ENCODE measurements at regions not wholly inside any gene's neighbourhood (a gene's known extent, or its start where the extent isn't known, plus 50 kb on each side); places are given as distances from the start of the nearest gene placed in this dataset.

DNA sequence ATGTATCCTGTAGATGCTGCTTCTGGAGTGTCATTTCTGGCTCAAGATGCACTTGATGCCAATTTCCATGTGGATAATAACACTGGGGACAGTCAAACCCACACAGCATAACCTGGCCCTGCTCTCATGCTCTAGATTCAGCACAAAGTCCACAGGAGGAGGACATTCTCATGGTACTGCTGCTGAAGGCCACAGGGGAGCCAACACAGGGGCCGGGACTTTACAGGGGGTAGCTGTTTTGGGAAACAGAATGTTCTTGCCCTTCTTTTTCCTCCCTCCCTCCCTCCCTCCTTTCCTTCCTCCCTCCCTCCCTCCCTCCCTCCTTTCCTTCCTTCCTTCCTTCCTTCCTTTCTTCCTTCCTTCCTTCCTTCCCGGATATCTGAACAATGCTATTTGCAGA, 477.4 kb downstream of the PDCD6IP start:
- TF ChIP-seq EZH2 (IDR thresholded peaks at IDR 0.05; ENCODE audit: low read depth, unreplicated experiment) (no peak), ZNF331 (CRISPR knock-in tag; IDR thresholded peaks at IDR 0.05; ENCODE audit: low read depth) (no peak), ZNF114 (CRISPR knock-in tag; IDR thresholded peaks at IDR 0.05) (no peak), POLR2AphosphoS5 (IDR thresholded peaks at IDR 0.05; ENCODE audit: low read depth) (no peak), NANOG (IDR thresholded peaks at IDR 0.05; ENCODE audit: borderline replicate concordance) (no peak), JUNB (IDR thresholded peaks at IDR 0.05; ENCODE audit: unreplicated experiment) (no peak), EZH2phosphoT487 (IDR thresholded peaks at IDR 0.05; ENCODE audit: unreplicated experiment) (no peak), CREB1 (CRISPR knock-in tag; IDR thresholded peaks at IDR 0.05; ENCODE audit: low read depth) (no peak), STAT1 (IDR thresholded peaks at IDR 0.05; ENCODE audit: unreplicated experiment) (no peak)
- TF ChIP-seq, protein P1, sequence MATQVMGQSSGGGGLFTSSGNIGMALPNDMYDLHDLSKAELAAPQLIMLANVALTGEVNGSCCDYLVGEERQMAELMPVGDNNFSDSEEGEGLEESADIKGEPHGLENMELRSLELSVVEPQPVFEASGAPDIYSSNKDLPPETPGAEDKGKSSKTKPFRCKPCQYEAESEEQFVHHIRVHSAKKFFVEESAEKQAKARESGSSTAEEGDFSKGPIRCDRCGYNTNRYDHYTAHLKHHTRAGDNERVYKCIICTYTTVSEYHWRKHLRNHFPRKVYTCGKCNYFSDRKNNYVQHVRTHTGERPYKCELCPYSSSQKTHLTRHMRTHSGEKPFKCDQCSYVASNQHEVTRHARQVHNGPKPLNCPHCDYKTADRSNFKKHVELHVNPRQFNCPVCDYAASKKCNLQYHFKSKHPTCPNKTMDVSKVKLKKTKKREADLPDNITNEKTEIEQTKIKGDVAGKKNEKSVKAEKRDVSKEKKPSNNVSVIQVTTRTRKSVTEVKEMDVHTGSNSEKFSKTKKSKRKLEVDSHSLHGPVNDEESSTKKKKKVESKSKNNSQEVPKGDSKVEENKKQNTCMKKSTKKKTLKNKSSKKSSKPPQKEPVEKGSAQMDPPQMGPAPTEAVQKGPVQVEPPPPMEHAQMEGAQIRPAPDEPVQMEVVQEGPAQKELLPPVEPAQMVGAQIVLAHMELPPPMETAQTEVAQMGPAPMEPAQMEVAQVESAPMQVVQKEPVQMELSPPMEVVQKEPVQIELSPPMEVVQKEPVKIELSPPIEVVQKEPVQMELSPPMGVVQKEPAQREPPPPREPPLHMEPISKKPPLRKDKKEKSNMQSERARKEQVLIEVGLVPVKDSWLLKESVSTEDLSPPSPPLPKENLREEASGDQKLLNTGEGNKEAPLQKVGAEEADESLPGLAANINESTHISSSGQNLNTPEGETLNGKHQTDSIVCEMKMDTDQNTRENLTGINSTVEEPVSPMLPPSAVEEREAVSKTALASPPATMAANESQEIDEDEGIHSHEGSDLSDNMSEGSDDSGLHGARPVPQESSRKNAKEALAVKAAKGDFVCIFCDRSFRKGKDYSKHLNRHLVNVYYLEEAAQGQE (IDR thresholded peaks at IDR 0.05; ENCODE audit: unreplicated experiment), result no peak
- TF ChIP-seq, protein P2, sequence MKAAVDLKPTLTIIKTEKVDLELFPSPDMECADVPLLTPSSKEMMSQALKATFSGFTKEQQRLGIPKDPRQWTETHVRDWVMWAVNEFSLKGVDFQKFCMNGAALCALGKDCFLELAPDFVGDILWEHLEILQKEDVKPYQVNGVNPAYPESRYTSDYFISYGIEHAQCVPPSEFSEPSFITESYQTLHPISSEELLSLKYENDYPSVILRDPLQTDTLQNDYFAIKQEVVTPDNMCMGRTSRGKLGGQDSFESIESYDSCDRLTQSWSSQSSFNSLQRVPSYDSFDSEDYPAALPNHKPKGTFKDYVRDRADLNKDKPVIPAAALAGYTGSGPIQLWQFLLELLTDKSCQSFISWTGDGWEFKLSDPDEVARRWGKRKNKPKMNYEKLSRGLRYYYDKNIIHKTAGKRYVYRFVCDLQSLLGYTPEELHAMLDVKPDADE (IDR thresholded peaks at IDR 0.05), result no peak
- TF ChIP-seq, protein P3, sequence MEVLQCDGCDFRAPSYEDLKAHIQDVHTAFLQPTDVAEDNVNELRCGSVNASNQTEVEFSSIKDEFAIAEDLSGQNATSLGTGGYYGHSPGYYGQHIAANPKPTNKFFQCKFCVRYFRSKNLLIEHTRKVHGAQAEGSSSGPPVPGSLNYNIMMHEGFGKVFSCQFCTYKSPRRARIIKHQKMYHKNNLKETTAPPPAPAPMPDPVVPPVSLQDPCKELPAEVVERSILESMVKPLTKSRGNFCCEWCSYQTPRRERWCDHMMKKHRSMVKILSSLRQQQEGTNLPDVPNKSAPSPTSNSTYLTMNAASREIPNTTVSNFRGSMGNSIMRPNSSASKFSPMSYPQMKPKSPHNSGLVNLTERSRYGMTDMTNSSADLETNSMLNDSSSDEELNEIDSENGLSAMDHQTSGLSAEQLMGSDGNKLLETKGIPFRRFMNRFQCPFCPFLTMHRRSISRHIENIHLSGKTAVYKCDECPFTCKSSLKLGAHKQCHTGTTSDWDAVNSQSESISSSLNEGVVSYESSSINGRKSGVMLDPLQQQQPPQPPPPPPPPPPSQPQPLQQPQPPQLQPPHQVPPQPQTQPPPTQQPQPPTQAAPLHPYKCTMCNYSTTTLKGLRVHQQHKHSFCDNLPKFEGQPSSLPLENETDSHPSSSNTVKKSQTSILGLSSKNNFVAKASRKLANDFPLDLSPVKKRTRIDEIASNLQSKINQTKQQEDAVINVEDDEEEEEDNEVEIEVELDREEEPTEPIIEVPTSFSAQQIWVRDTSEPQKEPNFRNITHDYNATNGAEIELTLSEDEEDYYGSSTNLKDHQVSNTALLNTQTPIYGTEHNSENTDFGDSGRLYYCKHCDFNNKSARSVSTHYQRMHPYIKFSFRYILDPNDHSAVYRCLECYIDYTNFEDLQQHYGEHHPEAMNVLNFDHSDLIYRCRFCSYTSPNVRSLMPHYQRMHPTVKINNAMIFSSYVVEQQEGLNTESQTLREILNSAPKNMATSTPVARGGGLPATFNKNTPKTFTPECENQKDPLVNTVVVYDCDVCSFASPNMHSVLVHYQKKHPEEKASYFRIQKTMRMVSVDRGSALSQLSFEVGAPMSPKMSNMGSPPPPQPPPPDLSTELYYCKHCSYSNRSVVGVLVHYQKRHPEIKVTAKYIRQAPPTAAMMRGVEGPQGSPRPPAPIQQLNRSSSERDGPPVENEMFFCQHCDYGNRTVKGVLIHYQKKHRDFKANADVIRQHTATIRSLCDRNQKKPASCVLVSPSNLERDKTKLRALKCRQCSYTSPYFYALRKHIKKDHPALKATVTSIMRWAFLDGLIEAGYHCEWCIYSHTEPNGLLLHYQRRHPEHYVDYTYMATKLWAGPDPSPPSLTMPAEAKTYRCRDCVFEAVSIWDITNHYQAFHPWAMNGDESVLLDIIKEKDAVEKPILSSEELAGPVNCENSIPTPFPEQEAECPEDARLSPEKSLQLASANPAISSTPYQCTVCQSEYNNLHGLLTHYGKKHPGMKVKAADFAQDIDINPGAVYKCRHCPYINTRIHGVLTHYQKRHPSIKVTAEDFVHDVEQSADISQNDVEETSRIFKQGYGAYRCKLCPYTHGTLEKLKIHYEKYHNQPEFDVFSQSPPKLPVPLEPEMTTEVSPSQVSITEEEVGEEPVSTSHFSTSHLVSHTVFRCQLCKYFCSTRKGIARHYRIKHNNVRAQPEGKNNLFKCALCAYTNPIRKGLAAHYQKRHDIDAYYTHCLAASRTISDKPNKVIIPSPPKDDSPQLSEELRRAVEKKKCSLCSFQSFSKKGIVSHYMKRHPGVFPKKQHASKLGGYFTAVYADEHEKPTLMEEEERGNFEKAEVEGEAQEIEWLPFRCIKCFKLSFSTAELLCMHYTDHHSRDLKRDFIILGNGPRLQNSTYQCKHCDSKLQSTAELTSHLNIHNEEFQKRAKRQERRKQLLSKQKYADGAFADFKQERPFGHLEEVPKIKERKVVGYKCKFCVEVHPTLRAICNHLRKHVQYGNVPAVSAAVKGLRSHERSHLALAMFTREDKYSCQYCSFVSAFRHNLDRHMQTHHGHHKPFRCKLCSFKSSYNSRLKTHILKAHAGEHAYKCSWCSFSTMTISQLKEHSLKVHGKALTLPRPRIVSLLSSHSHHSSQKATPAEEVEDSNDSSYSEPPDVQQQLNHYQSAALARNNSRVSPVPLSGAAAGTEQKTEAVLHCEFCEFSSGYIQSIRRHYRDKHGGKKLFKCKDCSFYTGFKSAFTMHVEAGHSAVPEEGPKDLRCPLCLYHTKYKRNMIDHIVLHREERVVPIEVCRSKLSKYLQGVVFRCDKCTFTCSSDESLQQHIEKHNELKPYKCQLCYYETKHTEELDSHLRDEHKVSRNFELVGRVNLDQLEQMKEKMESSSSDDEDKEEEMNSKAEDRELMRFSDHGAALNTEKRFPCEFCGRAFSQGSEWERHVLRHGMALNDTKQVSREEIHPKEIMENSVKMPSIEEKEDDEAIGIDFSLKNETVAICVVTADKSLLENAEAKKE (CRISPR knock-in tag; IDR thresholded peaks at IDR 0.05), result no peak
- TF ChIP-seq, protein P4, sequence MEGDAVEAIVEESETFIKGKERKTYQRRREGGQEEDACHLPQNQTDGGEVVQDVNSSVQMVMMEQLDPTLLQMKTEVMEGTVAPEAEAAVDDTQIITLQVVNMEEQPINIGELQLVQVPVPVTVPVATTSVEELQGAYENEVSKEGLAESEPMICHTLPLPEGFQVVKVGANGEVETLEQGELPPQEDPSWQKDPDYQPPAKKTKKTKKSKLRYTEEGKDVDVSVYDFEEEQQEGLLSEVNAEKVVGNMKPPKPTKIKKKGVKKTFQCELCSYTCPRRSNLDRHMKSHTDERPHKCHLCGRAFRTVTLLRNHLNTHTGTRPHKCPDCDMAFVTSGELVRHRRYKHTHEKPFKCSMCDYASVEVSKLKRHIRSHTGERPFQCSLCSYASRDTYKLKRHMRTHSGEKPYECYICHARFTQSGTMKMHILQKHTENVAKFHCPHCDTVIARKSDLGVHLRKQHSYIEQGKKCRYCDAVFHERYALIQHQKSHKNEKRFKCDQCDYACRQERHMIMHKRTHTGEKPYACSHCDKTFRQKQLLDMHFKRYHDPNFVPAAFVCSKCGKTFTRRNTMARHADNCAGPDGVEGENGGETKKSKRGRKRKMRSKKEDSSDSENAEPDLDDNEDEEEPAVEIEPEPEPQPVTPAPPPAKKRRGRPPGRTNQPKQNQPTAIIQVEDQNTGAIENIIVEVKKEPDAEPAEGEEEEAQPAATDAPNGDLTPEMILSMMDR (conservative IDR thresholded peaks at IDR 0.05; ENCODE audit: low read depth in 2 of 2), result no peak
- Mint-ChIP-seq H3K4me1 (0 out of 3 replicates have a peak, but pooled peaks cover 2% of the 10 kb centered on the region), H3K27me3 (ENCODE audit: insufficient read depth, low read depth, poor library complexity) (no peaks in the 10 kb centered on the region), H3K4me3 (no peak overlapping the region), H3K27ac (no peak overlapping the region), H3K36me3 (ENCODE audit: low read depth) (no peaks in the 10 kb centered on the region), H3K9me3 (no peaks in the 10 kb centered on the region)
- DNase-seq (ENCODE audit: low spot score) (no peak), ATAC-seq (no peak)
- Histone ChIP-seq H3K36me3 (ENCODE audit: insufficient read depth) (no peaks in the 10 kb centered on the region), H3K4me3 (no peak overlapping the region), H3F3A (replicated peaks; ENCODE audit: low read depth) (no peaks in the 10 kb centered on the region), H3K9me2 (ENCODE audit: insufficient read depth) (peaks cover 14% of the 10 kb centered on the region), H2AFZ (no peak overlapping the region), H3K79me2 (replicated peaks; ENCODE audit: insufficient read depth) (no peaks in the 10 kb centered on the region), H3K27me3 (ENCODE audit: insufficient read depth) (no peaks in the 10 kb centered on the region), H3K27ac (ENCODE audit: low read depth) (no peak overlapping the region), H3K4me1 (ENCODE audit: insufficient read depth) (no peaks in the 10 kb centered on the region), H3K4me2 (no peak overlapping the region), H4K20me1 (replicated peaks; ENCODE audit: insufficient read depth) (no peaks in the 10 kb centered on the region)

Data from GM23338 (cell line).